Muscle of back (tissue), 3 donors: ENCODE measurements at regions not wholly inside any gene's neighbourhood (a gene's known extent, or its start where the extent isn't known, plus 50 kb on each side); places are given as distances from the start of the nearest gene placed in this dataset.
A peak's percentile ranks its signal among the peaks of the same experiment; 100 is the strongest.
"Not testable (repeated sequence)": the region's sequence is repeated elsewhere in the genome, so short reads cannot be mapped to it uniquely, and the experiment has no call there.

ENCODE experiments used
- DNase-seq, 3 donors: peaks; one replicate each; pipeline versions ENCODE4 v3.0.0 to v3.0.0-alpha.2; 2013

DNA sequence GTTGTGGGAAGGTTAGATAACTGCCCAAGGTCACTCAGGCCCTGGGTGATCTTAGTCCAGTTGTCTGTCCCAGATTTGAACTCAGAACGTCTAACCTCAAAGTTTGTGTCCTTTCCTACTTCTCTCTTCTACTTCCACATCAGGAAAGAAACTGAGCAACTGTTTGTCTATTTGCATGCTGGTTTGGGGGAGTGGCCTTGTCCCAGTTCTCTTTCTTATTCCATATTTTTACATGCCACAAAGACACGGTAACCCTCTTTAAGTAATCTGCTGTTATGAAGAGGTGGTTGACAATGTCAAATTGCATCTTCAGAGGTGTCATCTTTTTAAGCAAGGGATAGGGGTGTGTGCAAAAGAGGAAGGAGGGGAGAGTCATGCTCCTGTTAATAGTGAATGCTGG lies 432.5 kb downstream of the HS3ST3B1 start:
- no peak for DNase-seq

DNA sequence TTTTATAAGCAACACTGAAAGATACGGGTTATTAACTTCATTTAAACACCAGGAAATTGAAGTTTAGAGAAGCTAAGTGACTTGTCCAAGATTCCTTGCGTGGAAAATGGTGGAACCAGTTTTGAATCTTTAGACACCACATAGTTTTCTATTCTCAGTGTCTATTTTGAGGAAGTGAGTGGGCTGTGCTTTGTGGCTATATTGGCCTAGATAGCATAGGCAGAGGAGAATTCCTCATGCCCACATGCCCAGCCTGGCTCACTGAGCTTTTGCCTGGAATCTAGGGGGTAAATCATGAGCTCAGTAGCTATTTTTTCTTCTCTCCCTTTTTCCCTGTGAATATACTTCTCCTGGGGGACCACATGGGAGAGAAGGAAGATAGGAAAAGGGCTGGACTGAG lies 431.3 kb downstream of the HS3ST3B1 start:
- no peak for DNase-seq

DNA sequence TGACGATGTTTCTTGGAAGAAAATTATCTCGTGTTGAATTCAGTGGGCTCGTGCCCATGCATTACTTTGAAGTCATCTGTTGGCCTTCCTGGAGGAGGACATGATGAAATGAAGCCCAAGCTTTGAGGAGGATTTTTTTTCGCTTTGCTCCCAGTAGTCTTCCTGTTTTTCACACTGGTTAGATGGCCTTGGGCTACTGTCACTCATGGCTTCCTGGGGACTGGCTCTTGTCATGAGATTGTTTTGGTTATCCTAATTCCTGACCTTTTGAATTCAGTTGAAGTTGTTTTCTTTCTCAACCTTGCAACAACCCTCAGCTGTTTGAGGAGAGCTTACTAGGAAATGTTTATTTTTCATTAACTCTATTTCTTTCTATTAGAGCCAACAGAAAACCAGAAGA lies 430.7 kb downstream of the HS3ST3B1 start:
- DNase-seq, result no peak

DNA sequence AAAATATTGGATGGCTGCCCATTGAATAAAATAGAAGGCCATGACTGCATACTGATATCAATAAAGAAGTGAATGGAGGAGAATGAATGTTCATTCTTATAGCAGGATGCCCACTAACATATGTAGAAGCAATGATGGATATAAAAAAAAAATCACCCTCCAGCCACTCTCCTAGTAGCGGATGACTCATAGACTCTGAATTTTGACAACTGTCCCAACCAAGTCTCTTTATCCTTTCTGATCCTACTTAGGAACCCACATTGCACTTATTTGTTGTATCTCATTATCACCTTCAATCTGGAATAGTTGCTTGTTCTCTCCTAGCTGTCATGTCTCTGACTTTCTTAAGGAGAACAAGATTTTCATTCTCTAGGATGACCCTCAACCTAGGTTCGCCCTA lies 429.9 kb downstream of the HS3ST3B1 start:
- DNase-seq, result no peak

DNA sequence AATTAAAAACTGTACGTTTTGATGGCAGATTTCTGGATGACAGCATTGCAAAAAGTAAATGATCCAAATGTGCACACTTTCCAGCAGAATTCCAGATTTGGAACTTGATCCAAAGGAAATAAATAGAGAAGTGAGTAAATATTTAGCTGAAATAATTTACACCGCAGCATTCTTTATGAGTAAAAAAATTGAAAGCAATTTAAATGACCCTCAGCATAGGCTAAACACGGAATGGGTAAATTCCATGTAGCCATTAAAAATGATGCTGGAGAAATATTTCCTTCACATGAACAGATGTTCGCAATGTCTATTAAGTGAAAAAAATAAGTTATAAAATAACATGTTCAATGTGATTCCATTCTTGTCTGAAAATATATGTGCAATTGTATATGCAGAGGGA lies 424.8 kb downstream of the HS3ST3B1 start:
- DNase-seq, result no peak

DNA sequence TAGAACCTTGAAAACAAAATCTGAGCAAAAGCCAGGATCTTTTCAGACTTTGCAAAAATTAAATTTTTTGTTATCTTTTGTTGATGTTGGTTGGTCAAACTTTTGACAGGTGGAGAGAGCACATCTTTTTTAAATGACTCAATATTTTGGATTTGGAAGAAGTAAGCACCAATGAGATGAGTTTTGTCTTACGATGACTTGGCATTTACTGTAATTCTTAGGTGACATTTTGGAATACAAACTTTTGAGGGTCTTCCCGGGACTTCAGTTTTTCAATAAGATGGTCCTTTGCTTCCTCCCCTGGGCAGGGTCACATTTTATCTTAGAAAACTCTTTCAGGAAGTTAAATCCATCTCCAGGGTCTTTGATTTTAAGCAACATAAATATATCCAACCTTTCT lies 423.9 kb downstream of the HS3ST3B1 start:
- no peak for DNase-seq

DNA sequence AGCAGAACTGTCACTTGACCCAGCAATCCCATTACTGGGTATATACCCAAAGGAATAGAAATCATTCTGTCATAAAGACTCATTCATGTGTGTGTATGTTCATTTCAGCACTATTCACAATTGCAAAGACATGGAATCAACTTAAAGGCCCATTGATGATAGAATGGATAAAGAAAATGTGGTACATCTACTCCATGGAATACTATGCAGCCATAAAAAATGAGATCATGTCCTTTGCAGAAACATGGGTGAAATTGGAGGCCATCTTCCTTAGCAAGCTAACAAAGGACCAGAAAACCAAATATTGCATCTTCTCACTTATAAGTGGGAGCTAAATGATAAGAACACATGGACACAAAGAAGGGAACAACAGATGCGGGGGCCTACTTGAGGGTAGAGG lies 422.5 kb downstream of the HS3ST3B1 start:
- DNase-seq, result not testable (repeated sequence)

DNA sequence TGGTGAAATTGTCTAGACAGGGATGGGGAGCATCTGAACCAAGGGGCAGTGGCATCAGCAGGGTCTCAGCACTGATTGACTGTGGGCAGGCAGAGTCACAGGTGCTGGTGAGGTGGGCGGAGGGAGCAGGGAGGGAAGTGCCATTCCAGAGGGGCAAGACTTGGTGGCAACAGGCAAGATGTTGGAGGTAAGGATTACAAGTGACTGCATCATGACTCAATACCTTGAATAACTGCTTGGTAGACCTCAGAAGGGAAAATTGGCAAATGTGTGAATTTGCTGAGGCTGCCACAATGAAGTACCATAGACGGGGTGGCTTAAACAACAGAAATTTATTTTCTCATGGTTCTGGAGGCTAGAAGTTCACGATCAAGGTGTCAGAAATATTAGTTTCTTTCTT lies 419.1 kb downstream of the HS3ST3B1 start:
- no peak for DNase-seq

DNA sequence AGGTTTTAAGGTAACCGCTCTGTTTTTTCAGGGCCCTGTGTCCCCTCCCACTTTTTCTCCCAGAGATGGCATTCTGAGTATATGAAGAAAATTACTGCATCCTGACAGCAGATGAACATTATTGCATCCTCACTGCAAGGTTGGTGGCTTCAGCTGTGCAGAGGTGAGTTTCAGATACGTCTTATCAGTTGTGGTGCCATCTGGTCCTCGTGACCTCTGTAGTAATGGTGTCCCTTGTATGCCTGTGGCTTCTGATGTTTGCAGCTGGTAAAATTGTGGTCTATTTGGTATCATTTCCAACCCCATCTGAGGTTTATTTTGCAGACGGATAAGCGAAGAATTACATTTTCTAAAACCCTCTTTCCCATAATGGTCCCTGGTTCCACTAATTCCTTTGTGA lies 417.0 kb downstream of the HS3ST3B1 start:
- no peak for DNase-seq

DNA sequence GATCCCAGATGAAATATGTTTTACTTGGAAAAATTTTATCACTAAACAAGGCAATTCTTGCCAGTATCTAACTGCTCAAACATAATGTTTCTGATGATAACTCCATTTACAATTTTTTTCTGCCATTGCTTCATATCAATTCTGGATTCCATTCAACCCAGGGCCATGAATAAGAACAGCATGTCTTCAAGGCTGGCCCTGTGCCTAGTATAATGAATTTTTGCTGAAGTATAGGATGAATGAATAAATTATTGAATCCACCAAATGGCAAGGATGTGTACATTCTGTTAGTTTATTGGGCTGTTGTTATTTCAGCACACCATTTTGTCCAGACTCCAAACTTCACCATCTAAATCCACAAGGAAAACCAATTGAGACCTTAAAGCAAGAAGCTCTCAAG lies 414.7 kb downstream of the HS3ST3B1 start:
- no peak for DNase-seq

DNA sequence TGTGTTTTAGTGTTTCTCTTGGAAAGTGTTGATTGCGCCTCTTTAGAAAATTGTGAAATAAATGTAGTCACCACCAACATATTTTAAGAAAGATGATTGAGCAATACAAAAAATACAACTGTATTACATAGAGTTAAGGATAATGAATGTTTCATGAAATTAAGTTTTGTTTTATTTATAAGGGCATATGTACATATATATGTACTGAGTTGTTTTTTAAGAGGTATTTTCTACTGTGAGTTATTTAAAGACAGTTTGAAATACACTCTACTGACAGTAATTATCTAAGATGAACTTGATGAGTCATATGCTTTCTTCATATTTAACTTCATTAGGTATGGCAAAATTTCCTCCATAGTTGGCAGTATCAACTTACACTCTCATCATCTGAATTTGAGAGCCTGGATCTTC lies 411.7 kb downstream of the HS3ST3B1 start:
- no peak for DNase-seq

DNA sequence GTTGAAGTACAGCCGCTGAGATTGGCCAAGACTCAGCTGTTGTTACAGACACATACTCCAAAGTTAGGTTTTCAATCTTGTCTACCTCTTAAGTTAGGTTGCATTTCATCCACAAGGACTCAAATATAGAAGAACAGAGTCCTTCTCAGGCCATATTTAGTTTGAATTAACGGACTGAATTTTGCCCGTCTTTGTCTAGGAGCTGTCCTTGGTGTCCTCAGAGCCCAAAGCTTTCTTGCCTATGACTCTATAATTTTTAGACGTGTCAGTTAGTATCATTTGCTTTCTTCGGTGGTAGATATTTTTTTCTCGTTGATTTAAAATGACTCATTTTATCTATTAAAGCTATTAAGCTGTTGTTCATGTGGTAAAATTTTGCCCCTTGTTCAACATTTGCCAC lies 403.2 kb downstream of the HS3ST3B1 start:
- no peak for DNase-seq

DNA sequence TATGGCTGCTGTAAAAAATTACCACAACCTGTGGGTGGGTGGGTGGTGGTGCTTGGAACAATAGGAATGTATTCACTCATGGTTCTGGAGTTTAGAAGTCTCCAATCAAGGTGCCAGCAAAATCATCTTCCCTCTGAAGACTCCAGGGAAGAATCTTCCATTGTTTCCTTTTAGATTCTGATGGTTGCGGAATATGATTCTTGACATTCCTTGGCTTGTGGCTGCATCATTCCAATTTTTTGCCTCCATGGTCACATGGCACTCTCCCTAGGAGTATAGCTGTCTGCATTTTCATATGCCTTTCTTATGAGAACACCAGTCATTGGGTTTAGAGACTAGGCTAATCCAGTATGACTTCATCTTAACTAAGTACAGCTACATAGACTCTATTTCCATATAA lies 401.0 kb downstream of the HS3ST3B1 start:
- no peak for DNase-seq

DNA sequence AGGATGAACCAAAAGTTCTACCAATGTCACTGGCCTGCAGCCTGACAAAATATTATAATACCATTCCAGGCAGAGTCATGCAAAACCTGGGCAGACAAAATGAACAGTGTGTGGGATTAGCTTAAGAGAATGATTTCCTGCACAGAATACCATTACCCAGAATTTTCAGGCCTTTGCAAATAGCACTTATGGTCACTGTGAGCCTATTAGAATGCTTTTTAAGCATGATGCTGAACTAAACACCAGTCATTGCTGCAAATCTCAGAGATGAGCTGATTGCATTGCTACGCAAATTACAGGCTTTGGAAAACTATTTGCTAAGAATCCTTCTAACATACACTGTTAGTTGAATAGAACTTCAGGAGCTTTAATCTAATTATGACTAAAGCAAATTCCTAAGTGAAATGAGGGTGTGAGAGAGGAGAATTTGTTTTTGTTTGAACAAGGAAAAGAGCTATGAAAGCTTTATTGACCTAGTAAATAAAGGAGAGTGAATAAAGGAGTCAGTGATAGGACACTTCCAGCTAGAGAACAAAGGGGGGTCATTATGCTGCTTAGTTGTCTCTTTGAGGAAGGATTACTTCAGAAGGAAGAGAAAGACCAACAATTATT lies 398.8 kb downstream of the HS3ST3B1 start:
- no peak for DNase-seq

DNA sequence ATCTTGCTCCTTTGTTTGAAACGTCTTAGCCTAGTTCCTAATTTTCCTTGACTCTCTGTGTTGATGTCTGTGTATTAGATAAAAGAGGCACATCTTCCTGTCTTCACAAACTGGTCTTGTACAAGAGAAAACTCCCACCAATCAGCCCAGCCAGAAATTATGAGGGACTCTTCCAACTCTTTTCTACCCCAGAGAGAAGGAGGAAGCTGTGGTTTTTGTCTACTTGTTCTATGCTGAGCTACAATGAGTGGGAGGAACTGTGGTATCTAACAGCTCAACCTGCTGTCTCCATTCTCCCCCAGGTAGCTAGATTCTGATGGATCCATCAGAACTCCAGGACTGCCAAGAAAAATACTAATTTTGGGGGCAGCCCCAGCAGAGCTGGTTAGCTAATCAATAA lies 392.5 kb downstream of the HS3ST3B1 start:
- DNase-seq, result no peak

DNA sequence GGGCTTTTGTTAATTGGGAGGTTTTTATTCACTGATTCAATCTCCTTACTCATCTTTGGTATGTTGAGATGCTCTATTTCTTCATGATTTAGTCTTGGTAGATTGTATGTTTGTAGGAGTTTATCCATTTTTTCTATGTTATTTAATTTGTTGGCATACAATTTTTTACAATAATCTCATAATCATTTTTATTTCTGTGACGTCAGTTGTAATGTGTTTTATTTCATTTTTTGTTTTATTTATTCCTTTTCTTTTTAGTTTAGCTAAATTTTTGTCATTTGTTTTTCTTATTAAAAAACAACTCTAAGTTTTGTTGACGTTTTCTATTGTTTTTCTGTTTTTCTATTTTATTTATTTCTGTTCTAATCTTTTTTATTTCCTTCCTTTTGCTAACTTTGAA lies 389.8 kb downstream of the HS3ST3B1 start:
- no peak for DNase-seq

DNA sequence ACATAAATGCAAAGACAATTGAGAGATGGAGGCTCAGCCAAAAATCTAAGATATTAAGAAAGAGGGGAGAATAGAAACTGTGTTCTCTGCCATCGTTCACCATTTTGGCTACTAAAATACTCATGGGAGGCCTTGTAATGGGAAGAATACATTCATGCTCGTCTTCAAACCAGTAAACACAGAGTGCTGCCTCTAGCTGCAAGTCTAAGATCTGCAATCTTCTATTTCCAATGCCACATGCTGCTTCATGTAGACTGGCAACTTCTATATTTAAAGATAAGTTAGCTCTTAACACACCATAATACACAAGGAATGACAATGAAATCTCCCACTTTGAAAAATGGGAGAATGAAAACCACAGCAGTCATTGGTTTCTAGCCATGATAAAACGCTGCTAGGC lies 387.3 kb downstream of the HS3ST3B1 start:
- DNase-seq, result no peak

DNA sequence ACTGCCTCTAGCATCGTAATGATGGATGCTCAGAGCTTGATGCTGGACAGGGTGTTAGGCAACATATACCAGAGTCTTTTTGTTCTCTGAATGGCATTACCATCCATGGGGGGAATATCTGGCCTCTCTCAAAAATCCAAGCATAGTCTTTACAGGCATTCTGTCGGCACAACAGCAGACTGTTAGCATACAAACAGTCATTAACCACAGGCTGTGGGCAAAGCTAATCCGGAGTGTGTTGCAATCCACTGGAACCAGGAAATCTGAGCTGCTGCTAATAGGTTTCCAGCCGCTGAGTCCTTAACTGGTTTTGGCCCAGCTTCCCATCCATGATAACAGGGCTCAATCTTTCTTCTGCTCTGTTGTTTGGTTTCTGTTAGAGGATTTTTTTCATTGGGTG lies 371.9 kb downstream of the HS3ST3B1 start:
- peak in 1 of 3 donors; percentile 17 for DNase-seq

DNA sequence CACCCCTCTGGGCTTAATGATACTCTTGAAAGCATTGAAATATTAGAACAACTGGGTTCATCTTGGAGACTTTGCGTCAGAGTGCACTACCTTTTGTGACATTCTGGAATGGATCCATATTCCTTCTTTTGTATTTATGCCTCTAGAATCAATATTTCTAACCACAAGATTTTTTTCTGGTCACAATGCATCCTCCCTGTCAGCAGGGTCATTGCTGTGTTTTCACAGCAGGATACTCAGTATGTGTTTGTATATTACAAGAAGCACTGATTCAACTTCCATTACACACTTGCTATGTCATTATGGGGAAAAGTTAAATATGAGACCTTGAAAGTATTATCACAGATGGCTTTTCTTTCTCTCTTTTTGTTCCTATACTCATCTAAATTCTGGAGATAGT lies 370.0 kb downstream of the HS3ST3B1 start:
- DNase-seq, result no peak

DNA sequence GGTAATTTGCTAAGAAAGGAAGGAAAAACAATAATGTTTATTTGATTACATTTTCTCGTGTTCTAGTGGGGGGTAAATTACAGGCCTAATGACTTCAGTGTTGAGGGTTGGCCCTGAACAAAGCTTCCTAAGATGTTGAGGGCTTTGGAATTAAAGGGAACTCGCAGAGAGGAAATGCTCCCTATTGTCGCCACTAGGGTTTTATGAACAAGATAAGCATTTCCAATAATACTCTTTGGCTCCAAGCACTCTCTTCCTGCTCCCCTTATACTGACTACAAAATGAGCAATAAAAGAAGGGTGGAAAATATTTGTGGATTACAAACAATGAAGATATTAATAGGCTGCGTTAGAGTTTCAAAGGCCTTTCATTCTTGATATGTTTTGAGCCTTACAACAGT lies 363.6 kb downstream of the HS3ST3B1 start:
- DNase-seq, result no peak

DNA sequence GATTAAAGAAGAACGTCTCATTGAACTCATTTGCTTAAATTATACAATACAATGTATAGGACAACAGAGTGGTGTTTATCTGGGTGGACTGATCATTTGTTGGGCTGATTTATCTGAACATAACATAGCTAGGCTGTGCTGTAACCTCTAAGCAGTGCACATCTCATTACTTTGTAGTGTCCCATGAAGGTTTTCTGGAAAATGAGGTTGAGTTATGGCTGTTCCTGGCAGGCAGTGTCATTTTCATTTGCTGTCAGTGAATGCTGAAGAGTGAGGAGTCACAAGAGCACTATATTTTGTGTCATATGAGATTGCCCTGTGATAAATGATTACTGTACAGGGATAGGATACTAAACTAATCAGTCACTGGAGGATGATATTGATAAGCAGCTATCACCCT lies 340.2 kb downstream of the HS3ST3B1 start:
- no peak for DNase-seq

DNA sequence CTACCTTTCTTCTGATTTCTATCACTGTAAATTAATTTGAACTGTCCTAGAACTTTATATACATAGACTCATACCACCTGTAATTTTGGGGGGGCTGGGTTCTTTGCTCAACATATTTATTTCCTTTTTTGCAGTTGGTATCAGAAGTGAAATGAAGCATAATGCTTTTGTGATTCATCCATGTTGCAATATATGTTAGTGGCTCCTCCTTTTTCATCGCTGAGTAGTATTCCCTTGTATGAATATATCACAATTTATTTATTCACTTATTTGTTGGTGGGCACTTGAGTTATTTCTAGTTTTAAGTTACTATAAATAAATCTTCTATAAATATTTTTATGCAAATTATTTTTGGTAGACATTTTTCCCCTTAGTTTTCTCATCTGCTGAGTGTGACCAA lies 336.4 kb downstream of the HS3ST3B1 start:
- DNase-seq, result no peak

DNA sequence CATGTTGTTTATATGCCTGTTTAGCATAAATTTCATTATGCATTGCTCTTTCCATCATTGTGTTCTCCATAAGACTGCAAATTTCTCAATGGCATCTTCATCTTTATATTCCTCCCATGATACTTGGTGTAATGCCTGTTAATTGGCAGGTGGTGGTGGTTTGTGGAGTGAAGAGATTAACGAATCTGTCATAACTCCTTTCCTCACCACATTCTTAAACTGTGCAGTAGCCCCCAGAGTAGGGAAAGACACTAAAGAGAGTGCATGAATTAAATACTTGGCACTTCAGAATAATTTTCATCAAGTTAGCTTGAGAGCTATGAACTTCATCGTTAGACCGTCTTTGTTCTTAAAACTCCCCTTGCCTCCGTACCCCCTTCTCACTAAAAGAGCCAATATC lies 329.7 kb downstream of the HS3ST3B1 start:
- no peak for DNase-seq

DNA sequence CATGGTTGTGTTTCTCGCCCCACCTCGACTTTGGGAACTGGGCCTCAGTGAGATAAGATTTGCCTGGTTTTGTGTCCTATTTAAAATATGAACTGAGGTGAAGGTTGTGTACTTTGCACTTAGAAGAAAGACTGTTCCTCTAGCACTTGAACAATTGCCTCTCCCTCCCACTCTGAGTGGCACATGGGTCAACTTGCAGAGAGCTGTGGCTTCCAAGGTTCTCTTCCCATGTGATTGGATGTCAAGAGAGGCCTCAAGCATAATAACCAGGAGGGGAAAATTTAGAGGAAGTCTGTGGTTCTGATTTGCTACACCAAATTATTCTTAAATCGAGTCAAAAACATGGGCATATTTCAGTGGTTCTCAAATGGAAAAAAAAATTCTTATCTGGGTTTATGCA lies 329.2 kb downstream of the HS3ST3B1 start:
- DNase-seq, result no peak

DNA sequence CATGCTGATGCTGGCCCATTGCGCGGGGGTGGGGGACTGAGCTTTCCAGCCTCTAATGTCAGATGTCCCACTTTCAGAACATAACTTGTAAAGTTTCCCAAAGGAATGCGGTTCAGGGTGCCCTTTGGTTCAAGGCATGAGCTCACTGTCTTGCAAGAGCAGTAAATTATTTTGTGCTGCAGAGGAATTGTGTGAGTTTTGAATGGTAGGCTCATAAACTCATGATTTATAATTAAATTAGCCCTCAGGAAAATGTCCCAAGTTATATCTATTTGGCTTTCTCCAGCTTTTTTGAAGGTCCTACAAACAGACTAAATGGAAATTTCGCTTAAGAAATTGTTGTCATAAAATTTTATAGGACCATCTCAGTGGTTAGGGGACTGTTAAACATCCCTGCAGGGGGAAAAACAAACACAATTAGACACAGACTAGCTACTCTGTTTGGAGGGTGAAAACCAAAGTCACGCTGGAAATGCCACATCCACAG lies 321.8 kb downstream of the HS3ST3B1 start:
- DNase-seq, result no peak
